ENCODE measurements at regions not wholly inside any gene's neighbourhood (a gene's known extent, or its start where the extent isn't known, plus 50 kb on each side); places are given as distances from the start of the nearest gene placed in this dataset.

DNA sequence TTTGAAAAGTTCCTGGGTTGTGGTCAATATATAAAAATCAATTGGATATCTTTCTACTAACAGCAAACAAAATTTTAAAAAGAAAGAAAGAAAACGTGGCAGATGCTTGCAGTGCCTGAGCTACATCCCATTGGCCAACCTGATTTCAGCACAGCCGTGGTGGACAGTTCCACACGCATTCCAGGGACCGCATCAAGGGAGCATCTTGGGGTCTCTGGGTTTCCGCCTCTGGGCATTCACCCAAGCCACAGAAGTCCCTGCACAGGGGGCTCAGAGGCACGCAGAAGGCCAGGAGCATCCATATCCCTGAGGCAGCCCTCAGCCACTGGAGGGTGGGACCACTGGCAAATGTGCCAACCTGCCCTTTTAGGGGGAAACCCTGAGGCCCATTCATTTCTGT lies 254.5 kb upstream of the RNF32 start (continued):
- no peak for TF ChIP-seq ZNF572 (CRISPR knock-in tag; IDR thresholded peaks at IDR 0.05)
- TF ChIP-seq NKX3-1 (CRISPR knock-in tag; IDR thresholded peaks at IDR 0.05), result no peak
- TF ChIP-seq MYC (CRISPR knock-in tag; IDR thresholded peaks at IDR 0.05; ENCODE audit: borderline replicate concordance), result no peak
- TF ChIP-seq HIVEP1 (CRISPR knock-in tag; IDR thresholded peaks at IDR 0.05), result no peak
- no peak for TF ChIP-seq ZFP36L1 (CRISPR knock-in tag; IDR thresholded peaks at IDR 0.05)
- TF ChIP-seq CBFB (CRISPR knock-in tag; IDR thresholded peaks at IDR 0.05), result no peak
- no peak for TF ChIP-seq ZFP36 (IDR thresholded peaks at IDR 0.05; ENCODE audit: borderline replicate concordance, low read depth, low read length, partially characterized antibody)
- TF ChIP-seq ZNF350 (CRISPR knock-in tag; IDR thresholded peaks at IDR 0.05; ENCODE audit: borderline replicate concordance, low read depth), result no peak
- TF ChIP-seq, protein P1, sequence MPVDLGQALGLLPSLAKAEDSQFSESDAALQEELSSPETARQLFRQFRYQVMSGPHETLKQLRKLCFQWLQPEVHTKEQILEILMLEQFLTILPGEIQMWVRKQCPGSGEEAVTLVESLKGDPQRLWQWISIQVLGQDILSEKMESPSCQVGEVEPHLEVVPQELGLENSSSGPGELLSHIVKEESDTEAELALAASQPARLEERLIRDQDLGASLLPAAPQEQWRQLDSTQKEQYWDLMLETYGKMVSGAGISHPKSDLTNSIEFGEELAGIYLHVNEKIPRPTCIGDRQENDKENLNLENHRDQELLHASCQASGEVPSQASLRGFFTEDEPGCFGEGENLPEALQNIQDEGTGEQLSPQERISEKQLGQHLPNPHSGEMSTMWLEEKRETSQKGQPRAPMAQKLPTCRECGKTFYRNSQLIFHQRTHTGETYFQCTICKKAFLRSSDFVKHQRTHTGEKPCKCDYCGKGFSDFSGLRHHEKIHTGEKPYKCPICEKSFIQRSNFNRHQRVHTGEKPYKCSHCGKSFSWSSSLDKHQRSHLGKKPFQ (CRISPR knock-in tag; IDR thresholded peaks at IDR 0.05; ENCODE audit: insufficient replicate concordance), result no peak
- no peak for TF ChIP-seq ZNF24 (IDR thresholded peaks at IDR 0.05)
- TF ChIP-seq TEAD3 (CRISPR knock-in tag; optimal IDR thresholded peaks at IDR 0.05; ENCODE audit: borderline replicate concordance), result peak; percentile 90
- no peak for TF ChIP-seq NAIF1 (CRISPR knock-in tag; IDR thresholded peaks at IDR 0.05; ENCODE audit: borderline replicate concordance)
- no peak for TF ChIP-seq RARG (CRISPR knock-in tag; IDR thresholded peaks at IDR 0.05; ENCODE audit: low read depth)
- no peak for TF ChIP-seq IKZF4 (CRISPR knock-in tag; IDR thresholded peaks at IDR 0.05; ENCODE audit: borderline replicate concordance, low read depth, not compliant biosample characterization)
- TF ChIP-seq ZNF235 (CRISPR knock-in tag; IDR thresholded peaks at IDR 0.05; ENCODE audit: borderline replicate concordance), result no peak
- TF ChIP-seq ATRX (CRISPR knock-in tag; IDR thresholded peaks at IDR 0.05; ENCODE audit: borderline replicate concordance), result no peak
- no peak for TF ChIP-seq MYNN (CRISPR knock-in tag; IDR thresholded peaks at IDR 0.05; ENCODE audit: low read depth)
- TF ChIP-seq, protein P2, sequence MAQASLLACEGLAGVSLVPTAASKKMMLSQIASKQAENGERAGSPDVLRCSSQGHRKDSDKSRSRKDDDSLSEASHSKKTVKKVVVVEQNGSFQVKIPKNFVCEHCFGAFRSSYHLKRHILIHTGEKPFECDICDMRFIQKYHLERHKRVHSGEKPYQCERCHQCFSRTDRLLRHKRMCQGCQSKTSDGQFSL (CRISPR knock-in tag; IDR thresholded peaks at IDR 0.05), result no peak

All from HepG2 (cell line).